H1 (cell line): ENCODE measurements at regions not wholly inside any gene's neighbourhood (a gene's known extent, or its start where the extent isn't known, plus 50 kb on each side); places are given as distances from the start of the nearest gene placed in this dataset.

Experiments
- CTCF ChIA-PET: fragments of 300-600 bp; sonication (Branson Sonifier 250); formaldehyde crosslinking; loops from one replicate; lab custom pipeline; 2021; ENCODE audit not compliant: partially characterized antibody; lab: Charles Lee
- POLR2A ChIA-PET: fragments of 300-600 bp; sonication (Branson Sonifier 250); formaldehyde crosslinking; loops from one replicate; lab custom pipeline; 2021; ENCODE audit warnings: inconsistent platforms; ENCODE audit not compliant: partially characterized antibody; lab: Charles Lee
- DNase-seq, 2 experiments: peaks; one replicate each; pipeline versions ENCODE4 v3.0.0 to v3.0.0-alpha.2; 2010 to 2022; ENCODE audit warnings: low spot score in 2 of 2, low read depth in 1 of 2, mixed read lengths in 1 of 2
- FAIRE-seq: peaks from 2 replicates; lab custom pipeline; 2011; peaks lifted over from hg19 to GRCh38; lab: Jason Lieb, UNC
- H2AFZ ChIP-seq: 2 replicates; pipeline ENCODE4 v1.8.1; 2012; ENCODE audit warnings: low read length, inconsistent platforms
- H2AK5ac ChIP-seq: 2 replicates; pipeline ENCODE4 v1.6.1; 2013; ENCODE audit warnings: low read depth, low read length
- H2BK120ac ChIP-seq: replicated peaks from 2 replicates; pipeline ENCODE3; 2013; ENCODE audit warnings: low read depth, low read length, inconsistent platforms
- H2BK12ac ChIP-seq: 2 replicates; pipeline ENCODE4 v1.6.1; 2013; ENCODE audit warnings: low read depth, low read length
- H2BK15ac ChIP-seq: 2 replicates; pipeline ENCODE4 v1.6.1; 2013; ENCODE audit warnings: low read length
- H2BK20ac ChIP-seq: 2 replicates; pipeline ENCODE4 v1.6.1; 2013; ENCODE audit warnings: low read length
- H2BK5ac ChIP-seq: 2 replicates; pipeline ENCODE4 v1.6.1; 2013; ENCODE audit warnings: low read depth, low read length
- H3K14ac ChIP-seq: 2 replicates; pipeline ENCODE4 v1.6.1; 2013; ENCODE audit warnings: inconsistent platforms; ENCODE audit not compliant: insufficient read length
- H3K18ac ChIP-seq: 2 replicates; pipeline ENCODE4 v1.6.1; 2013; ENCODE audit warnings: low read length; ENCODE audit errors: extremely low read depth
- H3K23ac ChIP-seq: 2 replicates; pipeline ENCODE4 v1.6.1; 2013; ENCODE audit warnings: inconsistent platforms; ENCODE audit not compliant: insufficient read length
- H3K23me2 ChIP-seq: 2 replicates; pipeline ENCODE4 v1.6.1; 2013; ENCODE audit warnings: low read depth, low read length
- H3K27ac ChIP-seq: 2 replicates; pipeline ENCODE4 v1.6.1; 2011; ENCODE audit warnings: low read depth, low read length, inconsistent platforms
- H3K27me3 ChIP-seq, 4 experiments: replicated peaks in 1 of 4; 1 replicate in 1 of 4; 2 replicates in 3 of 4; pipeline versions ENCODE4 v1.6.1 to v1.8.1; 2011 to 2013; ENCODE audit warnings: low read length in 3 of 4, mild to moderate bottlenecking in 3 of 4, inconsistent platforms in 2 of 4, mixed read lengths in 2 of 4, moderate library complexity in 1 of 4; ENCODE audit not compliant: control insufficient read depth in 3 of 4, insufficient read depth in 3 of 4; ENCODE audit errors: extremely low read depth in 1 of 4
- H3K36me3 ChIP-seq, 4 experiments: 2 replicates each; pipeline versions ENCODE4 v1.6.1 to v1.8.1; 2011 to 2013; ENCODE audit warnings: mild to moderate bottlenecking in 4 of 4, low read length in 3 of 4, moderate library complexity in 2 of 4, control low read depth in 1 of 4, inconsistent platforms in 1 of 4; ENCODE audit not compliant: insufficient read depth in 4 of 4, control insufficient read depth in 2 of 4
- H3K4ac ChIP-seq: replicated peaks from 2 replicates; pipeline ENCODE3; 2013; ENCODE audit warnings: low read length, low read depth, mixed read lengths, inconsistent platforms; ENCODE audit not compliant: insufficient read length
- H3K4me1 ChIP-seq, 4 experiments: replicated peaks in 1 of 4; 1 replicate in 1 of 4; 2 replicates in 3 of 4; pipeline versions ENCODE4 v1.6.1 to v1.8.1; 2011 to 2013; ENCODE audit warnings: low read length in 3 of 4, inconsistent platforms in 2 of 4, mixed read lengths in 1 of 4; ENCODE audit not compliant: insufficient read depth in 4 of 4, control insufficient read depth in 3 of 4
- H3K4me2 ChIP-seq, 2 experiments: 2 replicates each; pipeline versions ENCODE4 v1.6.1 to v1.8.1; 2011 to 2013; ENCODE audit warnings: low read depth in 2 of 2, low read length in 2 of 2, control low read depth in 1 of 2, inconsistent platforms in 1 of 2, mild to moderate bottlenecking in 1 of 2; ENCODE audit not compliant: insufficient read depth in 1 of 2
- H3K4me3 ChIP-seq, 4 experiments: fragments of 200-600, 300-600 bp in 1 of 4; sonication (generic), shearing (Covaris generic), sonication (Bioruptor Twin) in 1 of 4; 2 replicates each; pipeline versions ENCODE4 v1.5.1 to v1.8.1; 2011 to 2016; ENCODE audit warnings: low read length in 4 of 4, low read depth in 3 of 4, control low read depth in 2 of 4, inconsistent platforms in 2 of 4, mild to moderate bottlenecking in 2 of 4, mixed read lengths in 1 of 4, moderate library complexity in 1 of 4; ENCODE audit not compliant: insufficient read depth in 2 of 4; ENCODE audit errors: extremely low read depth in 1 of 4
- H3K56ac ChIP-seq: replicated peaks from 2 replicates; pipeline ENCODE3; 2013; ENCODE audit warnings: low read depth, mild to moderate bottlenecking, mixed read lengths, low read length, inconsistent platforms; ENCODE audit not compliant: insufficient read length
- H3K79me1 ChIP-seq: 2 replicates; pipeline ENCODE4 v1.6.1; 2013; ENCODE audit warnings: low read depth, low read length, control low read depth
- H3K79me2 ChIP-seq, 2 experiments: 2 replicates each; pipeline versions ENCODE4 v1.6.1 to v1.8.1; 2012 to 2013; ENCODE audit warnings: low read length in 2 of 2, mild to moderate bottlenecking in 2 of 2, inconsistent platforms in 1 of 2; ENCODE audit not compliant: insufficient read depth in 2 of 2, control insufficient read depth in 1 of 2
- H3K9ac ChIP-seq, 4 experiments: replicated peaks in 1 of 4; 1 replicate in 1 of 4; 2 replicates in 3 of 4; pipeline versions ENCODE4 v1.6.1 to v1.8.1; 2011 to 2013; ENCODE audit warnings: low read depth in 3 of 4, low read length in 3 of 4, control low read depth in 2 of 4, mild to moderate bottlenecking in 2 of 4, moderate library complexity in 2 of 4, inconsistent platforms in 1 of 4; ENCODE audit errors: extremely low read depth in 1 of 4
- H3K9me3 ChIP-seq, 2 experiments: 2 replicates each; pipeline versions ENCODE4 v1.6.1 to v1.8.1; 2012 to 2013; ENCODE audit warnings: mild to moderate bottlenecking in 2 of 2, moderate library complexity in 2 of 2, control low read depth in 1 of 2, inconsistent platforms in 1 of 2, low read depth in 1 of 2, low read length in 1 of 2, mixed read lengths in 1 of 2; ENCODE audit not compliant: insufficient read depth in 2 of 2
- H4K20me1 ChIP-seq, 2 experiments: replicated peaks in 1 of 2; 2 replicates each; pipeline versions ENCODE3 to v1.8.1; 2011 to 2013; ENCODE audit warnings: inconsistent platforms in 2 of 2, low read length in 2 of 2, mild to moderate bottlenecking in 1 of 2; ENCODE audit not compliant: insufficient read depth in 2 of 2, control insufficient read depth in 1 of 2
- H4K5ac ChIP-seq: 2 replicates; pipeline ENCODE4 v1.6.1; 2013; ENCODE audit warnings: low read length, low read depth, mixed read lengths, inconsistent platforms; ENCODE audit not compliant: insufficient read length
- H4K8ac ChIP-seq: 2 replicates; pipeline ENCODE4 v1.8.0; 2013; ENCODE audit warnings: mild to moderate bottlenecking, moderate library complexity, low read length, inconsistent platforms; ENCODE audit not compliant: insufficient read depth; ENCODE audit errors: extremely low read depth
- H4K91ac ChIP-seq: replicated peaks from 2 replicates; pipeline ENCODE3; 2013; ENCODE audit warnings: low read length, mixed read lengths, inconsistent platforms; ENCODE audit not compliant: insufficient read length
- CHD7 ChIP-seq: fragments of 300-600 bp; sonication (generic); IDR thresholded peaks from 2 replicates; pipeline ENCODE4 v1.7.1; 2012; ENCODE audit warnings: low read length, moderate library complexity, mild to moderate bottlenecking, inconsistent platforms; ENCODE audit not compliant: insufficient replicate concordance
- WGBS, 2 experiments: shearing (Covaris generic) in 1 of 2; methylation state at CpG; one replicate each; pipeline versions ENCODE4 v1.1.6 to v1.1.7; 2013 to 2015; ENCODE audit warnings: low lambda C conversion rate in 2 of 2, mixed read lengths in 2 of 2, inconsistent platforms in 1 of 2, low coverage in 1 of 2, missing lambda C conversion rate in 1 of 2; ENCODE audit not compliant: insufficient replicate concordance in 2 of 2, insufficient coverage in 1 of 2, insufficient read length in 1 of 2; ENCODE audit errors: extremely low coverage in 1 of 2, missing lambda C conversion rate in 1 of 2; 5-methylcytosine and 5-hydroxymethylcytosine counted together

- no peak overlapping the region for H3K4me3 ChIP-seq
- no peaks in the 10 kb centered on the region for H3K79me2 ChIP-seq
- H3K23ac ChIP-seq: no peak overlapping the region
- no peak overlapping the region for H2BK120ac ChIP-seq
- H4K91ac ChIP-seq: no peak overlapping the region
- H3K4me2 ChIP-seq: no peak overlapping the region
- H3K27me3 ChIP-seq: no peaks in the 10 kb centered on the region
- no peak overlapping the region for H3K56ac ChIP-seq
- H4K8ac ChIP-seq: no peak overlapping the region
- no peak overlapping the region for H4K5ac ChIP-seq
- POLR2A ChIA-PET: no interaction called here
- H3K9me3 ChIP-seq: no peaks in the 10 kb centered on the region
- no peaks in the 10 kb centered on the region for H3K23me2 ChIP-seq
- no peak overlapping the region for H3K14ac ChIP-seq
- no peak overlapping the region for H3K4ac ChIP-seq
- H2AK5ac ChIP-seq: no peak overlapping the region
- no peaks in the 10 kb centered on the region for H4K20me1 ChIP-seq
- no peaks in the 10 kb centered on the region for H3K36me3 ChIP-seq
- DNase-seq (no peak), FAIRE-seq (no peak)
- CTCF ChIA-PET: interaction anchor here (0.6 to 4.4 kb wide), 3 partner anchors 10 to 47 kb away, joined by 3 to 24 read pairs (median 3); no protein-coding TSS in a partner anchor
- no peak overlapping the region for H2BK12ac ChIP-seq
- H3K18ac ChIP-seq: no peak overlapping the region
- no peaks in the 10 kb centered on the region for H3K4me1 ChIP-seq
- no peak overlapping the region for H3K27ac ChIP-seq
- no peak overlapping the region for H3K9ac ChIP-seq
- WGBS, 2 experiments: 86% methylated on average over 5 of the region's 5 CpGs; no CpG with 5 or more reads in 1 of the 2 experiments
- H3K79me1 ChIP-seq: no peaks in the 10 kb centered on the region
- no peak overlapping the region for H2BK5ac ChIP-seq
- H2AFZ ChIP-seq: no peak overlapping the region
- H2BK15ac ChIP-seq: no peak overlapping the region
- H2BK20ac ChIP-seq: no peak overlapping the region
- no peak for TF ChIP-seq CHD7
These were observed 456.3 kb upstream of the ERCC4 start for GRCh38 chr16:13463619-13464018.
